ENCODE measurements at regions not wholly inside any gene's neighbourhood (a gene's known extent, or its start where the extent isn't known, plus 50 kb on each side); places are given as distances from the start of the nearest gene placed in this dataset.

DNA sequence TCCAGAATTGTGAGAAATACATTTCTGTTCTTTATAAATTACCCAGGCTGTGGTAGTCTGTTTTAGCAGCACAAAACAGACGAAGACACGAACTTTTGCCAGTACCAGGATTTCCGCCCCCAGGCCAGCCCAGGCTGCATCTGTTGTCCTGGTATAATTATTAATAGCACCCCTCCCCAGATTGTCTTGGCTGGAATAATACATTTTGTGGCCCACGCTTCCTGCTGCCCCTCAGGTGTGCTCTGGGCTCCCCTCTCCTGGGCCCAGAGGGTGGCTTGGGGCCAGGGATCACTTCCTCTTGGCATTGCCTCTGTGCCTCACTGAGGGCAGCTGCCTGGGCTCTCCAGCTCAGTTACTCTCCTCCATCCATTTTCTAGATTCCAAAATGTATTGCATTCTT, 102.1 kb upstream of the HS6ST1 start:
- Histone ChIP-seq H2AFZ (ENCODE audit: low read depth) (no peak overlapping the region), H3K4me1 (ENCODE audit: low read depth, poor library complexity, severe bottlenecking) (no peaks in the 10 kb centered on the region), H3K4me2 (no peak overlapping the region), H3K9ac (no peak overlapping the region), H4K20me1 (ENCODE audit: insufficient read depth) (no peaks in the 10 kb centered on the region), H3K36me3 (ENCODE audit: insufficient read depth) (no peaks in the 10 kb centered on the region), H3K79me2 (ENCODE audit: insufficient read depth, low read depth) (no peaks in the 10 kb centered on the region), H3K27me3 (ENCODE audit: insufficient read depth, low read depth) (no peaks in the 10 kb centered on the region), H3K27ac (no peak overlapping the region), H3K4me3 (IDR thresholded peaks at IDR 0.05; ENCODE audit: insufficient read depth, low read depth, low read length) (no peak overlapping the region)
- TF ChIP-seq, protein P1, sequence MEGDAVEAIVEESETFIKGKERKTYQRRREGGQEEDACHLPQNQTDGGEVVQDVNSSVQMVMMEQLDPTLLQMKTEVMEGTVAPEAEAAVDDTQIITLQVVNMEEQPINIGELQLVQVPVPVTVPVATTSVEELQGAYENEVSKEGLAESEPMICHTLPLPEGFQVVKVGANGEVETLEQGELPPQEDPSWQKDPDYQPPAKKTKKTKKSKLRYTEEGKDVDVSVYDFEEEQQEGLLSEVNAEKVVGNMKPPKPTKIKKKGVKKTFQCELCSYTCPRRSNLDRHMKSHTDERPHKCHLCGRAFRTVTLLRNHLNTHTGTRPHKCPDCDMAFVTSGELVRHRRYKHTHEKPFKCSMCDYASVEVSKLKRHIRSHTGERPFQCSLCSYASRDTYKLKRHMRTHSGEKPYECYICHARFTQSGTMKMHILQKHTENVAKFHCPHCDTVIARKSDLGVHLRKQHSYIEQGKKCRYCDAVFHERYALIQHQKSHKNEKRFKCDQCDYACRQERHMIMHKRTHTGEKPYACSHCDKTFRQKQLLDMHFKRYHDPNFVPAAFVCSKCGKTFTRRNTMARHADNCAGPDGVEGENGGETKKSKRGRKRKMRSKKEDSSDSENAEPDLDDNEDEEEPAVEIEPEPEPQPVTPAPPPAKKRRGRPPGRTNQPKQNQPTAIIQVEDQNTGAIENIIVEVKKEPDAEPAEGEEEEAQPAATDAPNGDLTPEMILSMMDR (conservative IDR thresholded peaks at IDR 0.05; ENCODE audit: low read depth, low read length): no peak

DNA sequence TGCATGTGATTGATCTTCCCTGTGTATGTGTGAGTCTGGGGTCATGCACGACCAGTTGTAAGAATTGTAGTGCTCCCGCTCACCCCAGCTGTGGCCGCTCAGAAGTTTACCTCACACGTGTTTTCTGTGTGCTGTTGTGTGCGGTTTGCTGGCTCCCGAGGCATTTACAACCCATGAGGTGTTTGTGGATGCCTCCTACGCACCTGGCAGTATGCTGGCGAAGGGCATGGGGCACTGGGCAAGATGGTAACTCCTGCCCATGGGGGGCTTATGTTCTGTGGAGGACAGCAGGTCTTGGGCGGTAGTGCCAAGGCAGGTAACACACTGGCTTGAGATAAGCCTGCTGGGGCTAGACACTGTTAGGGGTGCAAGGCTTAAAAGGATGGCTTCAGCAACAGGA, 102.6 kb upstream of the HS6ST1 start:
- H3K9ac ChIP-seq: no peak overlapping the region
- H4K20me1 ChIP-seq (ENCODE audit: insufficient read depth): no peaks in the 10 kb centered on the region
- no peaks in the 10 kb centered on the region for H3K79me2 ChIP-seq (ENCODE audit: insufficient read depth, low read depth)
- no peak overlapping the region for H3K27ac ChIP-seq
- H3K27me3 ChIP-seq (ENCODE audit: insufficient read depth, low read depth): no peaks in the 10 kb centered on the region
- no peaks in the 10 kb centered on the region for H3K4me1 ChIP-seq (ENCODE audit: low read depth, poor library complexity, severe bottlenecking)
- H3K36me3 ChIP-seq (ENCODE audit: insufficient read depth): no peaks in the 10 kb centered on the region
- no peak overlapping the region for H2AFZ ChIP-seq (ENCODE audit: low read depth)
- H3K4me3 ChIP-seq (IDR thresholded peaks at IDR 0.05; ENCODE audit: insufficient read depth, low read depth, low read length): no peak overlapping the region
- TF ChIP-seq, protein P1 (conservative IDR thresholded peaks at IDR 0.05; ENCODE audit: low read depth, low read length): no peak
- no peak overlapping the region for H3K4me2 ChIP-seq

DNA sequence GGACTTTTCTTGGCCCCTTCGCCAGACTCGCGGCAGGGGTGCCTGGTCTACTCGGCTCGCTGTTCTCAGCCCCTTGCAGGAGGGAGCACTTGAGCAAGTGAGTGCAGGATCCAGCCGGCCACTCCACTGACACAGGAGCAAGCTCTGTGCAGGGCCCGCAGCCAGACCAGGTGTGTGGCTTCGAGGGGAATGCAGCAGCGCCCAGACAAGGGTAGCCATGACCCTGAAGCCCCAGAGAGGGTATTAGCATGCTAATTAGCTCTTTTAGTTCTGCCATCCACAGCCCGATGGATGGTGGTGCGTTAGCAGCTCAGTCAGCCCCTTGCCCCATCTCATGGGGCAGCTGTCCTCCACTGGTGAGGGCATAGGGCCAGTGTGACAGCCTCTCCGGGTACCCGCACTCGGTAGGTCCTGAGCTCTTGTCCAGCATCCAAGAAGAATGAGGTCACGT, 103.2 kb upstream of the HS6ST1 start:
- Histone ChIP-seq H3K27me3 (ENCODE audit: insufficient read depth, low read depth) (no peaks in the 10 kb centered on the region), H3K9ac (no peak overlapping the region), H4K20me1 (ENCODE audit: insufficient read depth) (no peaks in the 10 kb centered on the region), H2AFZ (ENCODE audit: low read depth) (no peak overlapping the region), H3K4me2 (no peak overlapping the region), H3K36me3 (ENCODE audit: insufficient read depth) (no peaks in the 10 kb centered on the region), H3K4me3 (IDR thresholded peaks at IDR 0.05; ENCODE audit: insufficient read depth, low read depth, low read length) (no peak overlapping the region), H3K4me1 (ENCODE audit: low read depth, poor library complexity, severe bottlenecking) (no peaks in the 10 kb centered on the region), H3K79me2 (ENCODE audit: insufficient read depth, low read depth) (no peaks in the 10 kb centered on the region), H3K27ac (no peak overlapping the region)
- TF ChIP-seq, protein P1 (conservative IDR thresholded peaks at IDR 0.05; ENCODE audit: low read depth, low read length): no peak

DNA sequence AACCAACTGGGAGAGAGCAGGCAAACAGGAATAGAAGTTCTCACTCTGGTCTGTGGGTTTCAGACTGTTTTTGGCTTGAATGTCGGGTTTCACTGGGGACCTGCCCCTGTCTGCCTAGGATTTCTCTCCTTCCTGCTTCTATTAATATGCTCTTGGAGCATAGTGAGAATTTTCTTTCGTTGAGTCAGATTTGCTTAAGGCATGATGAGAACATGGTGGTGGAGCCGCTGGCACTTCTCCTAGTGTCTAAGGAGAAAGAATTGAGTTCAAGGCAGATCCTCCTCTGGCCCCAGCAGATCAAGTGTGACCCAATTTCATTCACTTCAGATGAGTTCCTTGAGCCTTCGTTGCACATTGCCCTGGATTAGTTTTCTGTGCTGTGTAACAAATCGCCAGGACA, 103.9 kb upstream of the HS6ST1 start:
- Histone ChIP-seq H3K4me1 (ENCODE audit: low read depth, poor library complexity, severe bottlenecking) (no peaks in the 10 kb centered on the region), H3K36me3 (ENCODE audit: insufficient read depth) (no peaks in the 10 kb centered on the region), H3K4me2 (no peak overlapping the region), H3K79me2 (ENCODE audit: insufficient read depth, low read depth) (no peaks in the 10 kb centered on the region), H3K4me3 (IDR thresholded peaks at IDR 0.05; ENCODE audit: insufficient read depth, low read depth, low read length) (no peak overlapping the region), H2AFZ (ENCODE audit: low read depth) (no peak overlapping the region), H3K9ac (no peak overlapping the region), H4K20me1 (ENCODE audit: insufficient read depth) (no peaks in the 10 kb centered on the region), H3K27me3 (ENCODE audit: insufficient read depth, low read depth) (no peaks in the 10 kb centered on the region), H3K27ac (no peak overlapping the region)
- TF ChIP-seq, protein P1 (conservative IDR thresholded peaks at IDR 0.05; ENCODE audit: low read depth, low read length): no peak

Data from KMS-11 (cell line).